Daoy (cell line): ENCODE measurements at regions not wholly inside any gene's neighbourhood (a gene's known extent, or its start where the extent isn't known, plus 50 kb on each side); places are given as distances from the start of the nearest gene placed in this dataset.
"Not testable (repeated sequence)": the region's sequence is repeated elsewhere in the genome, so short reads cannot be mapped to it uniquely, and the experiment has no call there.

Experiments
- DNase-seq: peaks from one replicate; pipeline ENCODE4 v3.0.0-alpha.2; 2015; ENCODE audit warnings: low read depth

- no peak for DNase-seq
Observed at GRCh38 chr4:123217664-123218063, 178.9 kb upstream of the SPRY1 start.

GRCh38 chr4:123218981-123219380 is 177.6 kb upstream of the SPRY1 start:
- no peak for DNase-seq

GRCh38 chr4:123229286-123229685 is 167.3 kb upstream of the SPRY1 start:
- no peak for DNase-seq

GRCh38 chr4:123230061-123230460 is 166.5 kb upstream of the SPRY1 start:
- no peak for DNase-seq

- no peak for DNase-seq
Observed at GRCh38 chr4:123232439-123232838, 164.2 kb upstream of the SPRY1 start.

- no peak for DNase-seq
Observed at GRCh38 chr4:123233136-123233768, 163.3 kb upstream of the SPRY1 start.

- no peak for DNase-seq
Observed at GRCh38 chr4:123234955-123235354, 161.6 kb upstream of the SPRY1 start.

- no peak for DNase-seq
Observed at GRCh38 chr4:123235431-123235830, 161.2 kb upstream of the SPRY1 start.

GRCh38 chr4:123236606-123237005 is 160.0 kb upstream of the SPRY1 start:
- DNase-seq, result no peak

- not testable (repeated sequence) for DNase-seq
Observed at GRCh38 chr4:123240286-123240685, 156.3 kb upstream of the SPRY1 start.

GRCh38 chr4:123243220-123243619 is 153.4 kb upstream of the SPRY1 start:
- not testable (repeated sequence) for DNase-seq

- DNase-seq, result no peak
Observed at GRCh38 chr4:123244137-123244536, 152.5 kb upstream of the SPRY1 start.

GRCh38 chr4:123246085-123246484 is 150.5 kb upstream of the SPRY1 start:
- no peak for DNase-seq

- DNase-seq, result no peak
Observed at GRCh38 chr4:123248085-123248659, 148.4 kb upstream of the SPRY1 start.

GRCh38 chr4:123249821-123250220 is 146.8 kb upstream of the SPRY1 start:
- DNase-seq, result no peak

- DNase-seq, result no peak
Observed at GRCh38 chr4:123250843-123251242, 145.8 kb upstream of the SPRY1 start.

- no peak for DNase-seq
Observed at GRCh38 chr4:123255971-123256370, 140.6 kb upstream of the SPRY1 start.

- DNase-seq, result no peak
Observed at GRCh38 chr4:123256901-123257300, 139.7 kb upstream of the SPRY1 start.

GRCh38 chr4:123257591-123257990 is 139.0 kb upstream of the SPRY1 start:
- DNase-seq, result no peak

- no peak for DNase-seq
Observed at GRCh38 chr4:123259676-123260646, 136.6 kb upstream of the SPRY1 start.

GRCh38 chr4:123260653-123261052 is 135.9 kb upstream of the SPRY1 start:
- no peak for DNase-seq

GRCh38 chr4:123262080-123262479 is 134.5 kb upstream of the SPRY1 start:
- DNase-seq, result no peak

- no peak for DNase-seq
Observed at GRCh38 chr4:123265443-123265842, 131.2 kb upstream of the SPRY1 start.
